Loucy (cell line): ENCODE measurements at regions not wholly inside any gene's neighbourhood (a gene's known extent, or its start where the extent isn't known, plus 50 kb on each side); places are given as distances from the start of the nearest gene placed in this dataset.

ENCODE experiments used
- EZH2phosphoT487 ChIP-seq: fragments of 200-600 bp; IDR thresholded peaks from 2 replicates; pipeline ENCODE4 v1.6.1; 2018; ENCODE audit warnings: antibody characterized with exemption, mild to moderate bottlenecking, moderate library complexity, borderline replicate concordance
- TF ChIP-seq, protein P1 (sequence below): fragments of 200-600 bp; sonication (generic); conservative IDR thresholded peaks from 2 replicates; pipeline ENCODE4 v1.5.1; 2014; ENCODE audit warnings: mild to moderate bottlenecking, antibody characterized with exemption, low read length

DNA sequence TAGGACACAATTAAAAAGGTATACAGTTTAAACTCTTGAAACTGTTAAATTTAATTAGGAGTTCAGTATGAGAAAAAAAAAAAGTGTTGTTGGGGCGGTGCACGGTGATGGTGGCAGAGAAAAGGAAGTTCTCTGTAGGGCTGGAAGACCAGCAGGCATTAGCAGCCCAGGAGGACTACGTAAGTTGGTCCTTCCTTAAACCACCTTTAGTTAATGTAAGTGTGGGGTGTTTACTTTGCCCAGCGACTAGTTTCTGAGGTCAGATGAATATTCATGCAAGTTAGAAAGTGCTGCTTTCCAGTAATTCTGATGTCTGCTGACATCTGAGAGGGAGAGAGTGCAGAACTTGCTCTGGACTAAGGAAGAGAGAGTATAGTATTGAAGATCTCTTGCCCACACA lies 54.9 kb downstream of the NKX2-1 start:
- TF ChIP-seq, protein P1, sequence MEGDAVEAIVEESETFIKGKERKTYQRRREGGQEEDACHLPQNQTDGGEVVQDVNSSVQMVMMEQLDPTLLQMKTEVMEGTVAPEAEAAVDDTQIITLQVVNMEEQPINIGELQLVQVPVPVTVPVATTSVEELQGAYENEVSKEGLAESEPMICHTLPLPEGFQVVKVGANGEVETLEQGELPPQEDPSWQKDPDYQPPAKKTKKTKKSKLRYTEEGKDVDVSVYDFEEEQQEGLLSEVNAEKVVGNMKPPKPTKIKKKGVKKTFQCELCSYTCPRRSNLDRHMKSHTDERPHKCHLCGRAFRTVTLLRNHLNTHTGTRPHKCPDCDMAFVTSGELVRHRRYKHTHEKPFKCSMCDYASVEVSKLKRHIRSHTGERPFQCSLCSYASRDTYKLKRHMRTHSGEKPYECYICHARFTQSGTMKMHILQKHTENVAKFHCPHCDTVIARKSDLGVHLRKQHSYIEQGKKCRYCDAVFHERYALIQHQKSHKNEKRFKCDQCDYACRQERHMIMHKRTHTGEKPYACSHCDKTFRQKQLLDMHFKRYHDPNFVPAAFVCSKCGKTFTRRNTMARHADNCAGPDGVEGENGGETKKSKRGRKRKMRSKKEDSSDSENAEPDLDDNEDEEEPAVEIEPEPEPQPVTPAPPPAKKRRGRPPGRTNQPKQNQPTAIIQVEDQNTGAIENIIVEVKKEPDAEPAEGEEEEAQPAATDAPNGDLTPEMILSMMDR = no peak
- TF ChIP-seq EZH2phosphoT487 = no peak
